C4-2B (cell line): ENCODE measurements at regions not wholly inside any gene's neighbourhood (a gene's known extent, or its start where the extent isn't known, plus 50 kb on each side); places are given as distances from the start of the nearest gene placed in this dataset.

Experiments used
- CTCF ChIP-seq: fragments of 450-650 bp; conservative IDR thresholded peaks from 2 replicates; pipeline ENCODE4 v1.5.1; 2017; ENCODE audit warnings: mild to moderate bottlenecking
- ZFX ChIP-seq: fragments of 450-650 bp; IDR thresholded peaks from 2 replicates; pipeline ENCODE4 v1.6.1; 2017

- TF ChIP-seq CTCF (no peak), ZFX (no peak)
Observed at GRCh38 chr10:53690524-53691240, 918.1 kb upstream of the MBL2 start.
